ENCODE measurements at regions not wholly inside any gene's neighbourhood (a gene's known extent, or its start where the extent isn't known, plus 50 kb on each side); places are given as distances from the start of the nearest gene placed in this dataset.

DNA sequence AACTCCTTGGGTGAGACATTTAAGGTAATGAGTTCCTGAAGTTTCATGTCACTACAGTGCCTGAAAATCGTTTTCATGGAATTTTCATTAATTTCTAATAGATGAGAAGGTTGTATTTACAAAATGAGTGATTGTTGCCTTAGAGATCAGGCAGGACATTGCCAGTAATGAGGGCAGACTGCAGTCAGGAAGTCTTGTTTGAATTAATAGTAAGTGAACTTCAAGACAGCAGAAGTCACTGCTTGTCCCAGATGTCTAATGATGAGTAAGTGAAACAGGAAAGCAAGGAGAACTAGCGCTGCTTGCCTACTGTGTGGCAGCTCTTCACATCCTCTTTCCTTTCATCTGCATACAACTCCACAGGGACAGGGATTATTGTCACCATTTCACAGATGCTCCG is 237.4 kb downstream of the BAMBI start:
- DNase-seq (no peak), ATAC-seq (replicated peaks) (no peak)
- no peak overlapping the region for H3K27ac Mint-ChIP-seq
- no peaks in the 10 kb centered on the region for H3K36me3 Mint-ChIP-seq
- H3K4me3 Mint-ChIP-seq = no peak overlapping the region
- no peaks in the 10 kb centered on the region for H3K4me1 Mint-ChIP-seq
- H3K27me3 Mint-ChIP-seq = peaks cover 3 to 5% of the 10 kb centered on the region in 2 donors
- H3K9me3 Mint-ChIP-seq = peaks cover 0 to 1% of the 10 kb centered on the region in 2 donors

DNA sequence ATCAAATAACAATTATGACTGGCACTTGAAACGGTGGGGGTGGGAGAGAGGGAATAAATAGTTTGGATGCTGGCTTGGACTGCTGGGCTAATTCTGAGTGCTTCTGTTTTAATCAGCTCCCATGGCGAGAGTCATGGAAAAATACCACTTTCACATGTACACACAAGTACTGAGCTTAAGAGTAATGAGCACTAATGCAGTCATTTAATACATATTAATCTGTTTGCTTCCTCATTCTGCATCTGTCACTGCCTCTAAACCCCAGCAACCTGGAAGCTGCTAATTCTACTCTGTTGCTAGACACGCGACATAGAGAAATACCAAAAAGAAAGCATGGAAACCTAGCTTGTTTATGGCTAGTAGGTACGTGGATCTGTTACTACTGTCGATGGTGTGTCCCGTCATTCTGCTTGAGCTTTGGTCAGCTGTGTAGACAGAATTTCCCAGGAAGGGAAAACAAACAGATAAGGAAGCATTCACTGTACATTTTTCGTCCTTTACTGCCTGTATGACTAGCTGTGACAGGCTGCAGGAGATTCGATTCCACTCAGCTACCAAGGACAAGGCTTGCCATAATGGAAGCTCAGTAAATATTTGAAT is 238.8 kb downstream of the BAMBI start:
- no peaks in the 10 kb centered on the region for H3K36me3 Mint-ChIP-seq
- peaks cover 3 to 5% of the 10 kb centered on the region in 2 donors for H3K27me3 Mint-ChIP-seq

DNA sequence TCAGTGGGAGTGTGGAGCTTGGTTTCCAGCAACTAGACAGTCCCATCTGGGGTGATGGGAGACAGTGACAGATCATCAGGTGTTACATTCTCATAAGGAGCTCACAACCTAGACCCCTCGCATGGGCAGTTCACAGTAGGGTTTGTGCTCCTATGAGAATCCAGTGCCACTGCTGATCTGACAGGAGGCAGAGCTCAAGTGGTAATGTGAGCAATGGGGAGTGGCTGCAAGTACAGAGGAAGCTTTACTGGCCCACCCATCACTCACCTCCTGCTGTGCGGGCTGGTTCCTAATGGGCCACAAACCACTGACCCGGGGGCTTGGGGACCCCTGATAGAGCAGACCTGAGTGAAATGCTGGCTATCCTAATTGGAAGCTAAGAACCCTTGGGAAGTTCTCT is 242.8 kb downstream of the BAMBI start:
- Mint-ChIP-seq H3K27me3 (peaks cover 3 to 4% of the 10 kb centered on the region in 2 donors), H3K36me3 (no peaks in the 10 kb centered on the region), H3K27ac (no peak overlapping the region), H3K4me3 (no peak overlapping the region), H3K9me3 (no peaks in the 10 kb centered on the region), H3K4me1 (no peaks in the 10 kb centered on the region)
- no peak for ATAC-seq (replicated peaks)
- no peak for DNase-seq

More for the DNA sequence above, 238.8 kb downstream of the BAMBI start:
- peaks cover 0 to under 1% of the 10 kb centered on the region in 2 donors for H3K9me3 Mint-ChIP-seq
- no peak overlapping the region for H3K27ac Mint-ChIP-seq
- H3K4me1 Mint-ChIP-seq = no peaks in the 10 kb centered on the region
- ATAC-seq (replicated peaks) (no peak), DNase-seq (no peak)
- no peak overlapping the region for H3K4me3 Mint-ChIP-seq

DNA sequence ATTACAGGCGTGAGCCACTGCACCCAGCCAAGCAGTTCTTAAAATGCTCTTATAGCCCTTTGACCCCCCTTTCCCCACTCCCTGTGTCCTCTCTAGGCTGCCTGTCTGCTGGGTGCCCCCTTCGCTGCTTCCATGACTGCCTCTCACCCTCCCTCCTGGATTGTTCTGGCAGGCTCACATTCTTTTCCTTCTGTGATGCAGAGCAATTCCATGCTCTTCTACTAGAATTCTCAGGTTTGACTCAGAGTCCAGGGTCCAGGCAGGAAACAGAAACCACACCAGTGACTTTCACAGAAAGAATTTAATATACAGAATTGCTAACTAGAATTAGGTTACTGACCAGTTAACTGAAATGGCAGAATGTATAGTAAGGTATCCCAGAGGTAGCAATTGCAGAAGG is 244.8 kb downstream of the BAMBI start:
- no peak for ATAC-seq (replicated peaks)

DNA sequence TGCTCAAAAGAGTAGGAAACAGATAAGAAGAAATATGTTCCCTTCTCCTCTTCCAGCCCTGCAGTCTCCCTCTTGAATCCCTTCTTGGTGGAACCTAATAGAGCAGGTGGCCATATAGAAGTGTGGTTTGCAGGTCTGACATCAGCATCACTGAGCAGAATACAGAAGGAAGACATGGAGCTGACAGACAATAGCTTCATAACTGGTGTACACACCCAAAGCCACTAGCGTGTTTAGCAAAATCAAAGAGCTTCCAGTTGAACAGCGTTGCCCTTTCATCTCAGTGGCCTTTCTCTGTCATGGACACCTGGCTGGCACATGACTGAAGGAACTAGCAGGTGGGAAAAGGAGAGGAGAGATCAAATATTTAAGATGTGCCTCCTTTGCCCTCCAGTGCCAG is 245.5 kb downstream of the BAMBI start:
- DNase-seq (no peak), ATAC-seq (replicated peaks) (no peak)
- no peak overlapping the region for H3K27ac Mint-ChIP-seq
- no peaks in the 10 kb centered on the region for H3K4me1 Mint-ChIP-seq
- H3K9me3 Mint-ChIP-seq = peaks cover 0 to 1% of the 10 kb centered on the region in 2 donors
- no peaks in the 10 kb centered on the region for H3K36me3 Mint-ChIP-seq
- peaks cover 5 to 16% of the 10 kb centered on the region in 2 donors for H3K27me3 Mint-ChIP-seq
- H3K4me3 Mint-ChIP-seq = no peak overlapping the region

More for the DNA sequence above, 244.8 kb downstream of the BAMBI start:
- Mint-ChIP-seq H3K36me3 (no peaks in the 10 kb centered on the region), H3K4me3 (no peak overlapping the region), H3K27me3 (peaks cover 5 to 14% of the 10 kb centered on the region in 2 donors), H3K9me3 (no peaks in the 10 kb centered on the region), H3K4me1 (no peaks in the 10 kb centered on the region), H3K27ac (no peak overlapping the region)
- DNase-seq = no peak

DNA sequence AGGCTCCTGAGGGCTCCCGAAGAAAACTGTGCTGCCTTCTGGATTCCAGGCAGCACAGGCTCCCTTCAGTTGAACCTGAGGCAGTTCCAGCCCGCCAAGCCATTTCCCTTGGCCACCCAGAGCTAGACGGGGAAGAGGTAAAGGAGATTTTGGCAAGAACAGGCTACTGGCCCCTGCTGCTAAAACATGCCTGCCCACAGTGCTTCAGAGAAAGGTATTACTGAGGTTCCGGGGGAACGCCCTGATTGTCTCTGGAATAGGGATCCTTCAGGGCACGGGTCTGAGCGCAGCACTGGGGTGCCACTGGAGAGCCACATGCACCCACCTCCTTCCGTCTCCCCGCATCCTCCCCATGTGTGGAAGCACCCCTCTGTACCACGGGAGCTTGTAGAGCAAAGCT is 247.4 kb downstream of the BAMBI start:
- DNase-seq = no peak
- peaks cover 0 to 1% of the 10 kb centered on the region in 2 donors for H3K9me3 Mint-ChIP-seq
- H3K36me3 Mint-ChIP-seq = no peaks in the 10 kb centered on the region
- ATAC-seq (replicated peaks) = no peak
- H3K4me1 Mint-ChIP-seq = no peaks in the 10 kb centered on the region
- peaks cover 5 to 20% of the 10 kb centered on the region in 2 donors for H3K27me3 Mint-ChIP-seq
- no peak overlapping the region for H3K27ac Mint-ChIP-seq
- H3K4me3 Mint-ChIP-seq = no peak overlapping the region

DNA sequence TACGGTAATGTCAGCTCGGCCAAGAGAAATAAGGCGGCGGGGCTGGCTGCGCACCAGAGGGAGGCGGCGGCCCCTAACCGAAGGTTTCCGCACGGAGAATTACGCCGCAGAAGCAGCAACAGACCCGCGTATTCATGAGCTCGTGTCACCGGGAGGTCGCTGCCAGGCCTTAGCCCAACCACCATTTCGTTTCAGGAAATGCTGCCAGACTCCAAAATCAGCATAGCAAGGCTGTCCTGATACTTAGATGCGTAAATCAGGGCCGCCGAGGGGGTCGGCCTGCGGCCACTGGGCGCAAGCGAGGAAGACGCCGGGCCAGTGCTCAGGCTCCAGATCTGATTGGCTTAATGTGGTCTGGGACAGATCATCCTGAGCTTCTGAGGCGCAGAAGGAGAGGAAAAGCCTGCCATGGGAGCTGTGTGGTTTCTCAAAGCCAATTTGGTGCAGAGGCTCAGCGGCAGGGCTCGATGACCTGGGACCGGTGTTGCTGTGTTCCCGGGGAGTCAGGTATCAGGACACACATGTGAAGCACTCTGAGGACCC is 247.9 kb downstream of the BAMBI start:
- Mint-ChIP-seq H3K4me3 (no peak overlapping the region), H3K9me3 (peaks cover 0 to 1% of the 10 kb centered on the region in 2 donors), H3K27me3 (peaks cover 10 to 20% of the 10 kb centered on the region in 2 donors), H3K4me1 (no peaks in the 10 kb centered on the region), H3K36me3 (no peaks in the 10 kb centered on the region), H3K27ac (no peak overlapping the region)
- no peak for DNase-seq
- ATAC-seq (replicated peaks) = no peak

DNA sequence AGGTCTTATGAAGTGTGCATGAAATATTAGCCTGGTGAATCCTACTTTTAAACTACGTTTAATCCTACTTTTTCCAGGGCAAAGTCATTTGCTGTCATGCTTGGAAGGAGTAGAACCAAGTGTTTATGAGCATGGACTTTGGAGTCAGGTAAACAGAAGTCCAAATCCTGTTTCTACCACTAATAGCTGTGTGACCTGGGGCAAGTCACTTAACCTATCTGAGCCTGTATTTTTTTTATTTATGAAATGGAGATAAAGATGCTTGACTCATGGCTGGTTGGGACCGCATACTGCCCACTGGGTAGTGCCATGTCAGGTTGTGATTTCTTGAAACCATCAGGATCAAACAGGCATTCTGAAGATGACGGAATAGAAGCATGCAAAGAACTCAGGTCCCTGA is 249.6 kb downstream of the BAMBI start:
- H3K4me3 Mint-ChIP-seq = no peak overlapping the region
- ATAC-seq (replicated peaks) (no peak), DNase-seq (no peak)
- no peaks in the 10 kb centered on the region for H3K36me3 Mint-ChIP-seq
- peaks cover 0 to 1% of the 10 kb centered on the region in 2 donors for H3K9me3 Mint-ChIP-seq
- H3K4me1 Mint-ChIP-seq = no peaks in the 10 kb centered on the region
- no peak overlapping the region for H3K27ac Mint-ChIP-seq
- peaks cover 11 to 20% of the 10 kb centered on the region in 2 donors for H3K27me3 Mint-ChIP-seq

DNA sequence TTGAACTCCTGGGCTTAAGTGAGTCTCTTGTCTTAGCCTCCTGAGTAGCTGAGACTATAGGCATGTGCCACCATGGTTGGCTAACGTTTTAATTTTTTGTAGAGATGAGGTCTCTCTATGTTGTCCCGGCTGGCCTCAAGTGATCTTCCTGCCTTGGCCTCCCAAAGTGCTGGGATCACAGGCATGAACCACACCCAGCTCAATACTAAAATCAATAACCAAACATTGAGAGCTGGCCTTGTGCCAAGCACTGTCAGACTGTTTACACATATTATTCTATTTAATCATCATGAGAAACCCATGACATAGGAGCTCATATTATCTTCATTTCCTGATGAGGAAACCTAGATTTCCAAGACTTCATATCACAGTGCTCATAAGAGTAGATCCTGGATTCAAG is 251.2 kb downstream of the BAMBI start:
- Mint-ChIP-seq H3K27me3 (peaks cover 11 to 20% of the 10 kb centered on the region in 2 donors), H3K4me1 (no peaks in the 10 kb centered on the region), H3K36me3 (no peaks in the 10 kb centered on the region), H3K4me3 (no peak overlapping the region), H3K9me3 (peaks cover 0 to 1% of the 10 kb centered on the region in 2 donors), H3K27ac (no peak overlapping the region)
- ATAC-seq (replicated peaks) (no peak), DNase-seq (no peak)

DNA sequence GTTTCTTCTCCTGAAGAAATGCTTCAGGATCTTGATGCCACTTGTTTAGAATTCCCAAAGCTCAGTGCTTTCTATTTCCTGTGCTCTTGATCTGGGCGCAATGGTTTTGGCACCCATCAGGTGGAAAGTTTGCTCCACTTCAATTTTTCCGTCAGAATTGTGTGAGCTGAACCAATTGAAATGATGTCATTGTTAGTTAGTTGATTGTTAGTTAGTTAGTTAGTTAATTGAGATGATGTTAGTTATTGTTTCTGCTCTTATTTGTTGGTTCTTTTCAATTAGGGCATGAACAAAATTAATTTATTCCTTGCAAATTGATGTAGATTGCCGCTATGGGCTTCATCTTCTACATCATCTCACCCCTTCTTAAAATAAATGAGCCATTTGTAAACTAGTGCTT is 252.6 kb downstream of the BAMBI start:
- H3K36me3 Mint-ChIP-seq = no peaks in the 10 kb centered on the region
- H3K27me3 Mint-ChIP-seq = peaks cover 8 to 18% of the 10 kb centered on the region in 2 donors
- no peak for ATAC-seq (replicated peaks)
- DNase-seq = no peak
- no peaks in the 10 kb centered on the region for H3K4me1 Mint-ChIP-seq
- no peak overlapping the region for H3K27ac Mint-ChIP-seq
- peaks cover 0 to 4% of the 10 kb centered on the region in 2 donors for H3K9me3 Mint-ChIP-seq
- no peak overlapping the region for H3K4me3 Mint-ChIP-seq

DNA sequence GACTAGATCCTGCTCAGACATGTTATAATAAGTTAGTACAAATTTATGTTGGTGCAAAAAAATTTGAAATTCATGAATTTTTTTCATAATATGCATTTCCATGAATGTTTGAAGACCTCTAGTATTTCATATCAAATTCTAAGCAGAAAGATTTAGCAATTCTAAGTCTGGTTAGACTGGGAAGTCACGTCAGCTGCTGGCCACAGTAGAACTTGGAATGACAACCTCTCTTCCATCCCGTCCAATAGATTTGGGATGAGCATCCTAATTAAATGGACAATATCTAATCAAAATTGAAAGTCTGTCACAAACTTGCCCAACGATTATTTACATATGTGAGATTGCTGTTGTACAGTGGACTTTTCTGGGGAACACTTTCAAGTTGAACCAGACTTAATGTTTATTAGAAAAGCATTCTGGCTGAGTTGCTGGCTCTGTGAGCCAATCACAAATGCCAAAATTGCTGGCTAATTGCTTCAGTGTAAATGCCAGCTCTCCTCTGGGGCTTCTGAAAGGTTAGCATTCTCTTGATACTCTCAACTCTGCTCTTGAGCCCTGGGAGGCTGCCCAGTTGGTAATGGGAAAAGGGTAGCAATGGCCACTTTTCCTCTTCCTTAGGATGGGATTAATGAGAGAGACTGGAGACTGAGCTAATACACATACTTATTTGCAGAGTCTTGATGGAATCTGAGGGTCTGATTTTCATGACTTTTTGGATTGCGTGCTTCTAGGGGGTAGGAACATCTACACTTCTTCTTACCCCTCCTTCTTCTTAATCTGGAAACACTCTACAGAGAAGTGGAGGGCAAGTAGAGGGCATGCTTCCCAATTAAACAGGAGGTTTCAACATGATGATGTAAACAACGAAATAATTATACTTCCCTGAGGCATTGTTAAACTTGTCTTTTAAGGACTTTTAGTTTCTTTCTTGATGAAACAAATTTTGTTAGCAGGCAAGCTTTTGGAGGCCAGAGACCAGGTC is 253.5 kb downstream of the BAMBI start:
- Mint-ChIP-seq H3K27ac (no peak overlapping the region), H3K36me3 (no peaks in the 10 kb centered on the region), H3K27me3 (peaks cover 6 to 11% of the 10 kb centered on the region in 2 donors), H3K4me3 (no peak overlapping the region), H3K4me1 (no peaks in the 10 kb centered on the region), H3K9me3 (peaks cover 0 to 8% of the 10 kb centered on the region in 2 donors)
- no peak for DNase-seq
- ATAC-seq (replicated peaks) = no peak

DNA sequence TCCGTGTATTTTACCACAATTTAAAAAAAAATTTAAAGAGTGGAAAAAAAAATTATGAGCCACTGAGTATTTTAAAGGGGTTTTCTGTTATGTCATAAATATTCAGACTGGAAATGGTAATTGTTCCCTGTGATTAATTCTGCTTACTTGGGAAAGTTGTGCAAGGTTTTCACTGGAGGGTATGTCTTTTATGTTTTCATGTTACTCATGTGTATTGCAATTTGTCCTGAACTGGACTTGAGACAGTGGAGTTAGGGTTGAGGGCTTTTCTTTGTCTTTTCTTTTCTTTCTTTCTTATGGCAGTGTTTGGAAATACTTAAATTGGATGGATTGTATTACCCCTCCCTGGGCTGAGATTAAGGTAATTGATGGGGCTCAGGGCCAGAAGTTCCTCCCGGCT is 257.7 kb downstream of the BAMBI start:
- no peak for DNase-seq
- H3K36me3 Mint-ChIP-seq = no peaks in the 10 kb centered on the region
- H3K27me3 Mint-ChIP-seq = peaks cover 0 to 3% of the 10 kb centered on the region in 2 donors
- peaks cover 0 to 10% of the 10 kb centered on the region in 2 donors for H3K9me3 Mint-ChIP-seq
- no peak for ATAC-seq (replicated peaks)
- no peaks in the 10 kb centered on the region for H3K4me1 Mint-ChIP-seq
- no peak overlapping the region for H3K27ac Mint-ChIP-seq
- no peak overlapping the region for H3K4me3 Mint-ChIP-seq

DNA sequence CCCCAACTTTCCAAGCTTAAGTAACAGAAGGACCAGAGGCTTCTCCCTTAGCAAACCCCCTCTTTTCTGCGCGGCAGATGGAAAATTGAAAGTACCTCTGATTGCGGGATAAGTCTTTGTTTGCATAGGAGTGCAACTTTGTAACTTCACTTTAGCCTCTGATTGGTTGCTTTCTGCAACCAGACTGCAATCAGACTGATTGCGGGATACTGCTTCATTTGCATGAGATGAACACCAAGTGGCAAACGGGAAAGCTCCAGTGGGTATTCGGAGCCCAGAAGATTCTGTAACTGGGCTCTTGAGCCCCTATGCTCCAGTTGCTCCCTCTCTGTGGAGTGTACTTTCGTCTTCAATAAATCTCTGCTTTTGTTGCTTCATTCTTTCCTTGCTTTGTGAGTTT is 260.6 kb downstream of the BAMBI start:
- ATAC-seq (replicated peaks) (no peak), DNase-seq (no peak)
- H3K4me1 Mint-ChIP-seq = no peaks in the 10 kb centered on the region
- no peak overlapping the region for H3K27ac Mint-ChIP-seq
- no peaks in the 10 kb centered on the region for H3K36me3 Mint-ChIP-seq
- peaks cover 3 to 10% of the 10 kb centered on the region in 2 donors for H3K9me3 Mint-ChIP-seq
- no peaks in the 10 kb centered on the region for H3K27me3 Mint-ChIP-seq
- no peak overlapping the region for H3K4me3 Mint-ChIP-seq

DNA sequence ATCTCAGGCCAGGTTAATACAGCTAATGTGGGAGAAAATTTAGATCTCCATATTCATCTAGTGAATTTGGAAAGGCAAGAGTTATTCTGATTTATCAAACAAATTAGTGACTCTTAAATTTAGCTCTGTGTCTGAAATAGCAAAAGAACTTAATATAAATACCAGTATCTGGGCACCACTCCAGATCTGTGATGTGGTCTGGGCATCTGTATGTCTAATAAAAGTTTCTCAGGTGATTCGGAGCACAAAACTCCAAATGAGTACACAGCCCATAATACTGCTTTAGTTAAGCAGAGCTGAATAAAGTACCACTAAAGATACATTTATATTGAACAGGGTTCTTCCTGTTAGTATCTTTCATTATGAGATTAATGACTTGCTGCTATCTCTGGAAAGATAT is 261.4 kb downstream of the BAMBI start:
- Mint-ChIP-seq H3K36me3 (no peaks in the 10 kb centered on the region), H3K4me3 (no peak overlapping the region), H3K27me3 (no peaks in the 10 kb centered on the region), H3K27ac (no peak overlapping the region), H3K4me1 (no peaks in the 10 kb centered on the region), H3K9me3 (peaks cover 3 to 8% of the 10 kb centered on the region in 2 donors)
- DNase-seq (no peak), ATAC-seq (replicated peaks) (no peak)
